ENCODE measurements at regions not wholly inside any gene's neighbourhood (a gene's known extent, or its start where the extent isn't known, plus 50 kb on each side); places are given as distances from the start of the nearest gene placed in this dataset.

DNA sequence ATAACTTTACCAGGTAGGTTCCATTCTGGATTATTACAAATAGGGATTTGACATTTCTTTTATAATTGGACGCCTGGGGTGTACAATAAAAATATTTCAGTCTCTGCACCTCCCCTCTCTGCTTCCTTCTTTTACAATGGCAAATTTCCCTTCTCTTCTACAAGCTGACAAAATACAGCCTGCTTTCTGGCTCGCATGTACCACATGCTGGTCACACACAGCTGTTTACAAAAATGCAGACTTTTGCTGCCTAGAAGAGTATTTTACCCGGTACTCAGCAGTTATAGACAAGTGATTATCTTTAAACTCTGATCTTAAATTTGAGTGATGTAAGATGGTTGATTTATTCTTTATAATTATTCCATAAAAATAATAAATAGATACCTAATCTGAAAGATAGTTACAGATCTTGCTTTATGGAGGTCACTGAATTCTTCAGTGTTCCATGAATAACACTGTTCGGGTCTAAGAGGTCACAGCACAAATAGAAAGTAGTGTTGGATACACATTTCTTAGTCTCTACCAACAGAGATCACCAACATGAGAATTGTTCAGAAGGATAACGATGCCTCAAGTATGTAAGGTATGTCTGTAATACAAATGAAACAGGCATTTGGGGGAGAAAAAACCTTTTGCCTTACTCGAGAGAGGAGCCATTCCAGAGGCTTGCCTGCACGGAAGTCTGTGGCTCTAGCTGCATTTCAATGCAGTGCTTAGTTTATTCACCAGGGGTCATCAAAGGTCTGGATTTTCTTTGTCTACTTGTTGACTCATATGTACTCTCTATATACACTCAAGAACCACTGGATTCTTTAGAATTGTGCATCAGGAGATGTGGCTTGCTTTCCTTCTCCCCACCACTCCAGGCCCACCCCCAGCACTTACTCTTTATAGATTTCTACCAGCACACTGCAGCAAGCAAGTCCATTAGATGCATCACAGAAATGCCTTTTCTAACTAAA is 206.6 kb upstream of the RFX3 start:
- DNase-seq: peak; percentile 83

DNA sequence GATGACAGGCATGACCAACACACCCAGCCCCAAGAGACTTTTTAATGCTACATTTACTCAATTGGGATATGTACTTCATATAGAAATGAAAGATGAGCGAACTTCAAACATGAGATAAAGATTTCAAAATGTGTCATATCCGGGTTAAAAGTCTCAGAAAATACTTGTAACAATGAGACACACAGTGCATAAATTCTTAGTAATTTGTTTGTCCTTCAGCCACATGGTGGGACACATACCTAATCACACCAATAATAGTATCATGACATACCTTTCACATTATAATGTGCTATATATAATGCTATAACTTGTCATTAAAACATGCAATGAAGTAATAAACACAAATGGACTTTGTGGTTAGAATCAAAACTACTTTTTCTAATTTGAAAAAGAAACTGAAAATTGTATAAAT is 204.7 kb upstream of the RFX3 start:
- no peak for DNase-seq

DNA sequence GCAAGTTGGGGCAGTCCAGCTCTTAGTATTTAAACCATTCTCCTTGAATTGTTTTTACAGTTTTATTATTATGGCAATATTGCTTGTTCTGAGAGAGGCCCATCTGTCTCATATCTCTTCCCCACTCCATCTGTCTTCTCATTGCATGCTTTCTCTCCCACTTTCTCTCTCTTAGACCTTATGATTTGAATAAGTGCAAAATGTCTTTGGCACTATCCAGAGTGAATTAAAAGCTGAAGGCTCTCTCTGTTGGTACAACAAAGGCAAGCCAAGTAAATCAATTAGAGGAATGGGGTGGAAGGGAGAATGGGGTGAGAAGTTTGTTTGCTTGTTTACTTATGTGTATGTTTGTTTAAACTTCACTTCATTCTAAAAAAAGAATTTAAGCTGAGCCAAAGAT is 195.3 kb upstream of the RFX3 start:
- no peak for DNase-seq

DNA sequence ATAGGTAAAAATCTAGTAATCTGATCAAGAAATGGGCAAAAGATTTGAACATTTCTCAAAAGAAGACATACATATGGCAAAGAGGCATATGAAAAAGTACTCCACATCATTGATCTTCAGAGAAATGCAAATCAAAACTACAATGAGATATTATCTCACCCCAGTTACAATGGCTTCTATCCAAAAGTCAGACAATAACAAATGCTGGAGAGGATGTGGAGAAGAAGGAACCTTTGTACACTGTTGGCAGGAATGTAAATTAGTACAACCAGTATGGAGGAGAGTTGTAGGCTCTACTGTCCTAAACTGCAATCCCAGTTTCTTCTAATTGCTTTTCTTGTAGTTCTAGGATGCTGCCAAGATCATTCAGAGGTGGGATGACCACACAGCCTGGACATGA is 193.5 kb upstream of the RFX3 start:
- DNase-seq: no peak

DNA sequence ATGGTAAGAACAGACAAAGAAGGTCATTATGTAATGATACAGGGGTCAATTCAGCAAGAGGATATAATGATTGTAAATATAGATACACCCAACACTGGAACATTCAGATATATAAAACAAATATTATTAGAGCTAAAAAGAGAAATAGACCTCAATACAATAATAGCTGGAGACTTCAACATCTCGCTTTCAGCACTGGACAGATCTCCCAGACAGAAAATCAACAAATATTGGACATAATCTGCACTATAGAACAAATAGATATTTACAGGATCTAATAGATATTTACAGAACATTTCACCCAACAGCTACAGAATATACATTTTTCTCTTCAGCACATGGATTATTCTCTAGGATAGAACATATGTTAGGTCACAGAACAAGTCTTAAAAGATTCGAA is 190.6 kb upstream of the RFX3 start:
- no peak for DNase-seq

DNA sequence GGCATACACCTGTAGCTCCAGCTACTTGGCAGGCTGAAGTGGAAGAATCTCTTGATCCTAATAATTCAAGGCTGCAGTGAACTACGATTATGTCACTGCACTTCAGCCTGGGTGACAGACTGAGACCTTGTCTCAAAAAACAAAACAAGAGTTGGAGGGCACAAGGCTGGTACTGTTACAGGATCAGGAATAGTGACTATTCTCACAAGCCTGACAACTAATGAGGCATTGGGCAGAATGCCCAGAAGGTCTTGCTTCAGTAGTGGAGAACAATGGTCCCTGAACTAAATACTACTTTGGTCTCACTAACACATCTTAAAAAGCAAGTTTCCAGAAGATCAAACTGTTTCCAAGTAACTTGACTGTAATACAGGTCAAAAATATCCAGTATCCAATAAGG is 182.9 kb upstream of the RFX3 start:
- DNase-seq: peak; percentile 63

DNA sequence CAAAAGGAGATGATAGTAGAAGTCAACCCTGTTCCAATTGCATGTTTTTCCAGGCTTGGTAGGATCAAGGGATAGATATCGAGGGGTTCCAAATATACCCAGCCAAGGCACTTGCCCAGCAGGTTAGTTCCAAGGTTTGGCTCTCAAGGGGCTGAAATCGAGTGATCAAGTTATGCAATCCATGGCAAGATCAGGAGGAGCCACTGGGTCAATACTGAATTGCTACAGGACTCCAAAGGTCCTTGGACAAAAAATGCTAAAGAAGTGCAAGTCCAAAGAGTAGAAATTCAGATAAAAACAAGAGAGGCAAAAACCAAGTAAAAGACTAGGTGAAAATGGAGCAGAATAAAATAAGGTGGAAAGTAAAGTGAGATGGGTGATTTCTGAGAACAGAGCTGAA is 179.1 kb upstream of the RFX3 start:
- DNase-seq: no peak

DNA sequence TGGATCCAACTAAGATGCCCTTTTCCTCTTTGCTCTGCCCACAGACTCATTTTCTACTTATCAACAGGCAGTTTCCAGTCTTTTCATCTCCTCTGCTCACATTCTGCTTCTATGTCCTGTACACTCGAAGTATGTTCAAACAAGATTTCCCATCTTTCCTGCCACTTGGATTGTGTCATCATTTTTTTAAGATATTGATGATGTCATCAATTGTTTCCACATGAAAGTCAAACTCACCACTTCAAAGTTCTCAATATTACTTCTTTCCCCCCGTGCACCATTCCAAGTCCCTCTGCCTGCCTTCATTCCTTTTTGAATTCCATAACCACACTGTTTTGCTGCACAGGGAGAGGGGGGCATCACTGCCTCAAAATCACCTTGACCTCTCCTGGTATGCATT is 175.0 kb upstream of the RFX3 start:
- no peak for DNase-seq

DNA sequence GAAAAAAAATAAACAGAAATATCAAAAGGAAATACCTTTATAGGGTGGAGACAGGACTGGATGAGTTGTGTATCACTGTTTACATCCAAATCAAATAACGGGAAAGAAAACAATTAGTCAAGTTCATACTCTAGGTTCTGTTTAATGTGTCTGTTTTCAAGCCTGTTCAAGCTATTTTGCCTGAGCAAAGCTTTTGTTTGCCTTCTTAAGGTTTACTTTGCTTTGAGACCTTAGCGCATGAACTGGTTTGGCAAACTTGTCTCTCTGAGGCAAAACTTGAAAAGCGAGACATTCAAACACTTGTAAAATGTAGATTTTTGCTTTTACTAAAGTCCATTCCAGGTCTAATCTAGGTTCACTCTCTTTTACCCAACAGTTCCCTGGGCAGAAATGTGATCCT is 174.1 kb upstream of the RFX3 start:
- no peak for DNase-seq

DNA sequence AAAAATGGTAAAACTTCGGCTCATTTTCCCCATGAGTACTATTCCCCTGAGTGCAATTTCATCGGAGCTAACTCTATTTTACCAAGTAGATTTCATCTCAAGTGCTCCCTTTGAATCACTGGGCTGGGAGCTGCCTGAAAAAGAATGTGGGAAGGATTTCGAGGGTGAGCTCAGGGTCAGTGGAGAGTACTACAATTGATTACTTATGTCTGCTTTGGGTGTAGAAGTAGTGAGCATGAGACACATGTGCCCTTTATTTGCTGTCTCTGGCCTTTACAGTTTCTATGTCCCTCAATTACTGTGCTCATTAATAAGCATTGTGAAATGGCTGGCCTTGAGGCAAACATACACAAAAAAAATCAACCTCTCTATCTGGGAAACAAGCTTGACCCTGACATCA is 172.7 kb upstream of the RFX3 start:
- no peak for DNase-seq

DNA sequence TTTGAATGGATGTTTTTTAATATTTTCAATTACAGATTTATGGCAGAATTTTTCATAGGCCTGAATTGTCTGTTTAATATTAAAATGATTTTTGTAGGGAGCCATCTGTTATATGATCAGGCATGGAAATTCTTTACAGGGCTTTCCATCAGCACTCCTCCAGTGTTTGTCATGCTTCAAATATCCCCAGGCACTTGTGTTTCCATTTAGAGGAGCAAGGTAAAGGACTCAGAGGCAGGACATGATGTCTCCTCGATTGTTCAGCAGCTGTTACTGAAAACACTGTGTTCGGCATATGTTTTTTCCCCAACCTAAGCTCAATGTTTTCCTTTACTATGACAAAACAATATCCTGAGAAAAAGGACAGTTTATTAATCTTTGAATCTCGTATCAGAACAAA is 172.3 kb upstream of the RFX3 start:
- DNase-seq: no peak

DNA sequence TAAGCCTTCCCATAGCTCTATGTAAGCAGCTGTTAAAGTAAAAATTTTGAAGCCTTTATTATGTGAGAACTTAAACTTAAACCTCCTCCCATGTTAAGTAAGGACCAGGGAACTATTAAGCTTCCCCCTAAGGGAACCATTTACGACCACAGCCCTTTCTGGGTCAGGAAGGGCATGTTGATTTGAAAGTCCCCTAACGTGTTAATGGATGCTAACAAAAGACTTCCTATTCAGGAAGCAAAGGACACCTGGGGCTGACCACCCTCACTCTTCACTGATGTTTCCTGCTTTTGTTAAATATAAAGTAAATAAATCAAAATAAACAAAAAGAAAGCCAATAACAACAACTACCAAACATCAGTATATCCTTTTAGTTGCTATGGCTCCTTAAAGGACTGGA is 170.6 kb upstream of the RFX3 start:
- DNase-seq: no peak

DNA sequence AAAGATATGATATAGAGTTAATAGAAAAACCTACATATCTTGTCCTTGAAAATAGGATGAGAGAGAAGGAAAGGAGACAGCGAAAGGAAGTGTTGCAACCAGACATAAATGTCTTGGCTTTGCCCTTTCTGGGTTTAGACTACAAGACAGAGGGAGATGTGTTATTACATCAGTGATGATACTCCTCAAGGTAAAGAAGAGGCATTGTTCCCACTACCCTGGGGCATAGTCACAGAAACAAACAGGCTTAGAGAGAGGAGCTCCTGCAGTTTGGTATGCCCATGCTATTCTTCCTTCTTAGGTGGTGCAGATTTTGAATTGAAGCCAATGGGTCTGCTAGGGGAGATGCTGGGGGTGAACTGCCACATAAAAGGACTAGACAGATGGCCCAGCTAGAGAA is 166.8 kb upstream of the RFX3 start:
- DNase-seq: no peak

DNA sequence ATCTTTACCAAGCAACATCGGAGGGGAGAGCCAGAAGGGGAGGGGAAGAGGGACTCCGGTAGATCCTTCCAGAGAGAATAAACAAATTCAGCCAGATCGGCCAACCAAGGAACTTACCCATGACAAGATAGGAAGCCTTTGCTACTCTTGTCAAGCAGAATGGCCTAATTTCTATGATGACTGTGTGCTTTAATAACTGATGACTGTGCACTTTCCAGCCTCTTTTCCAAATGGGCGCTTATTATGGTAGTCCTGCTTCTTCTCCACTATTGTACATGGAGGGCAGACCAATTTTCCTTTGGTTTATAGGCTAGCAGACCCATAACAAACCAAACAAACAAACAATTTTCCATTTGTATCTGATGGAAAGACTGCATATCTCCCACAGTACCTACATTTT is 163.8 kb upstream of the RFX3 start:
- no peak for DNase-seq

DNA sequence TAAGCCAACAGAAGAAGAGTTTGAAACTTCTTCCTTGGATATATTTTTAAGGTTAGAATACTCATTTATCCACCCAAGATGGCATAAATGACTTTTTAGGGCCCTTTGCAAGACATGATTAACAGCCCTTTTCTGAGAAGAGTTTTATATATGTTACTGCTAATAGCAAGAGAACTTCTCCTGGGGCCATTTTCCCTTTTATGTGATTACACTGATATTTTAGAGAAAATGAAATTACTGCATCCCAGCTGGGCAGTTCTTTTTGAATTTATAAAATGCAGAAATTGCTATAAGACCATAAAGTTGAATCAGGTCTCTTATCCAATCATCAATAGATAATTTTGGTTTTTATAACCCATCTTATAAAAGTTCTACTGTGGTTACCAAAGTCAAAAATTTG is 161.3 kb upstream of the RFX3 start:
- DNase-seq: no peak

DNA sequence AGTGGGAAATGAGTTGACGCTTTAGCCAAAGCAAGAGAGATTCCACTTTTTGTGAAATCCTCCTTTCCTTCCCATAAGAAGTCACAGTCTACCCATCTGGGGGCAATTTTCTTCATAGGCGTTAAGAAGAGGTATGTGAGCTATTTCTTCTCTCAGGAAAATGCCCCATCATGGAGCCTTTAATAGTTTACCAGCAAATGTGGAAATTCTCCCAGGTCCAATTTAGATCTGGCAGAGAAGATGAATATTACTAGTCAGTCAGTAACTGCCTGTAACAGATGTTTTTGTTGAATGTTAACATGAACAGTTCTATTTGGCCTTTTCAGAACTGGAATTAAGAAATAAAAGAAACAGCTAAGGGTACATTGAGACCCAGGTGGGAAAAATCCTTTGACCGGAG is 156.4 kb upstream of the RFX3 start:
- DNase-seq: no peak

DNA sequence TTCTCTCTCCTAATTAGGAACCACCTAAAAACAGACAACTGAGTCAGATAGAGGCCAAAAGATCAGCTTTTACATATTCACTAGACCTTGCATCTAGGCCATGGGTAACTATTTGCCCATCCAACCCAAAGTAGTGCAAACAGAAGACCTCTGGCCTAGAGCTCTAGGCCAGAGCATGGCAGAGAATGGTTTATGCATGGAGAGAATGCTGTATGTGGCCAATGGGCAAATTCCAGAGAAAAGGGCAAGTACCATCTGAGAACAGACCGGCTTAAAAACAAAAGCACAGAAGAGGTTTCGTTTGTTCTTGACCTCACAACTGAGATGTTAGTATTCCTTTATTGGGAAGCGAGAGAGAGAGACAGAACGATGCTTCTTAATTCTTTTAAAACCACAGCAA is 151.7 kb upstream of the RFX3 start:
- DNase-seq: no peak

DNA sequence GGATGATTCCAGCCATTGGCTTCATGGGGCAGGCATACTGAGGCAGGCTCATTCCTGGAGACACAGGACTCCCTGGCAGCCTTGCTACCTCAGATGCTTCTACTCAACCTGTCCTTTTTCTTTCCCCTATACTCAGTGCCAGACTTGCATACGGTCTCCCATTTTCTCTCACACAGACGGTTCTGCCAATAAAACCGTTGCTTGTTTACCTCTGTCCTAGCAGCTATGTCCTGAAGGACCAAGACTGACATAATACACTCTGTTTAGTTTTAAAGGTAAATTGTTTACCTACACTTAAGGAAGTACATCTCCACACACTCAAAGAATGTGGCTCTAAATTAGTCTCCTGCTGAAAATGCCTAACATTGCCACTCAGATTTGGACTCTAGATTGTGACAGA is 151.0 kb upstream of the RFX3 start:
- peak; percentile 7 for DNase-seq

DNA sequence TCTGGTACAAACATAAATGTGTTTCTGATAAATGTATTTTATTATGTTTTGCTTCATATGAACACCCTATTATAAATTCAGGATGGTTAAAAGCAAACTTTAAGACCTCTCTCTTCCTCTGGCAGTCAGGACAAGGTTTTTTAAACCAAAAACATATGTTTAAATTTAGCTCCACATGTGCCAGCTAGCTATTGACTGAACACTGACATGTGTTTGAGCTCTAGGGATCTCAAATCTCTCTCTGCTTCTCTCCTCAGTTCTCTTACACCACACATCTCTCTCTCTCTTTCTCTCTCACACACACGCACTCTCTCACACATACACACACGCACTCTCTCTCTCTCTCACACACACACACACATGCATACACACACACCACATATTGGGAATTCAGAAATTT is 150.1 kb upstream of the RFX3 start:
- no peak for DNase-seq

DNA sequence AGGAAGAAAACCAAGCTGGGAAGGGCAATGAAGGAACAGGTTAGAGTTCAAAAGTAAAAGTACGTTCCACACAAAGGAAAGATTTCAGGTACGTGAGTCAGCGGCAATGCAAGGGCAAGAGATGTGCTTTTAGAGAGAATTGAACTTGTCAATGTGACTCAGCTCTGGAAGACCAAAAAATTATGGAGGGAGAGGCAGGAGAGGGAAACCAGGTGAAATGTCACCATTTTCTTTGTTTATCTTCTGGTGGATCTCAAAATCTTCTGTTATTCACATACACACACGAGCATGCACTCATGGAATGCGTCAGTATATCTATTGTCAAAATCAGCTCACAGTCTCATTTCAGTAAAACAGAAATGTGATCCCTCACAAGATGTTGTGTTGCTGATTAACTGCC is 148.8 kb upstream of the RFX3 start:
- DNase-seq: no peak

DNA sequence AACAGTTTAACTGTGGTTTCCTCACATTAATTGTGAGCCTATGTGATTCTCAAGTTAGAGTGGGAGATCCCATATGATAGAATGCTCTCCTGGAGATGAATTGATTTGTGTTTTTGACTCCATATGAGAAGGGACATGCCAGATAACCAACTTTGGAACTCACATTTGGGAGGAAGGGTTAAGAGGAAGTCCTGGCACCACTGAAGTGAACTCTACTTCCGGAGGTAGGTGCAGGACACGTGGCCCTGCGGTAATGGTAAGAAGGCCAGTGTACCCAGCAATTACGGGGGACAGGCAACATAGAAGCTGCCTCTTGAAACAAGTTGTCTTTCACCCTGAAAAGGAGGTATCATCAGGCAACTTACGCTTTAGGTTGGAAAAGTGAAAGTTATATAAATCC is 146.6 kb upstream of the RFX3 start:
- no peak for DNase-seq

DNA sequence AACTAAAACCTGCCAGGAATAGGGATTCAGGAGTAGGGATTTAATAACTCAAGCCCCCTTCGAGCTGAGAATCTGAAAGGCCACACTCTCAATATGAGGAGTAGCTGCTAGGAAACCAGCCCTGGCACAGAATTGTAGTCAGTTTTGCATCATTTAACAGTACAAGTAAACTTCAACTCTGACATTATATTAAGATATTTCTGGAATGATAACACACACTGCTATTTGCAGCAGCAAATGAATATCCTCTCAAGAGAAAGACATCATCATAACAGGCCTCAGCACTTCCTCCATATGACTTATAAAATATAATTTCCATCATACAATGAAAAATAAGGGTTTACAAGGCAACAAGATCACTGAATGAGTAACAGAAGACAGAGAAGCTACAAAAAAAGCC is 138.2 kb upstream of the RFX3 start:
- no peak for DNase-seq

DNA sequence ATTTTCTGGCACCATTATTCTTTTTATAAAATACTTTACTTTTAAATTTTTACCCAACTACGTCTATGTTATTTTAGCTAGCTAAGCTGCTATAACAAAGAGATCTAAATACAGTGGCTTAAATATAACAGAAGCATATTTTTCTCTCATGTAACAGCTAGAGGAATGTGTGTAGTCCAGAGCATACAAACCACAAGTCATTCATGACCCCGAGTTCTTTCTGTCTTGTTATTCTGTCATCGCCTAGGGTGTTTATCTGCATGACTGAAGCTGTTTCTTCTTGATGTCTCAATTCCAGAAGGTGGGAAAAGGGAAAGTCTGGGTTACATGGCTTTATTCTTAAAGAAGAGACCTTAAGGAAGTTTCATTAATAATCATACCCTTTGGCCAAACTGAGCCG is 136.9 kb upstream of the RFX3 start:
- DNase-seq: no peak

DNA sequence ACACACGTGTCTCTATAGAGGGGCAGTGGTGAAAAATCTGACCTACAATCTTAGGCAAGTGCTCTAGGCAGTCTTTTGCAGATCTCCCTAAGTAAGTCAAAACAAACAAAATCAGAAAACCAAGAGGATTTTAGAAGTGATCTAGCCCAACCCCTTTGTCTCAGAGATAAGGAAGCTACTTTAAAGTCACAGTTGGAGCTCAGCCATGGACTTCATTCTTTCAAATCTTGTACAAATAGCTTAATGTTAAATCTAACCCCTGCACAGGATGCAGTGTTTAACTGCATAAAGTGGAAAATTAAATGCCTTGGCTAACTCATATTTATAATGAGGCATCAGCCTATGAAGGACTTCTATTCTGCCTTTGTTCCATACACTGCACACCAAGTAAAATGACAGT is 135.1 kb upstream of the RFX3 start:
- DNase-seq: no peak

DNA sequence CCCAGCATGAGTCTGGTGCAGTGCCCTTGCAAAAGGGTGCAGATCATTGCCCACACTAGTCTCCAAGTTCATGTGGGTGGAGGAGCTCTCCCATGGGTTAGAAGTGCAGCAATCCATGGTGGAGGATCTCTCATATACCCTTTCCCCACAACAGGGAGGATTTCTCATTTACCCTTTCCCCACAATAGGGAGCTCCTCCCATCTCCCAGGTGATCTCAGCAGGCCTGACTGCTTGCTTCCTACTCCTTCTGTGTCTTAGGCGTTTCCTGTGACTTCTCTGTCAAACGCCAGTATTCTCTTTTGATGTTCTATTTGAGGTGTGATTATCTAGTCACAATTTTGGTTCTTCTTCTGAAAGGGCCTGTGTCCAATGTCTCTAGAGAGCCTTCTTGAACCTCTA is 133.8 kb upstream of the RFX3 start:
- DNase-seq: no peak

Data from NCI-H774 (cell line).